ENCODE measurements at regions not wholly inside any gene's neighbourhood (a gene's known extent, or its start where the extent isn't known, plus 50 kb on each side); places are given as distances from the start of the nearest gene placed in this dataset.

DNA sequence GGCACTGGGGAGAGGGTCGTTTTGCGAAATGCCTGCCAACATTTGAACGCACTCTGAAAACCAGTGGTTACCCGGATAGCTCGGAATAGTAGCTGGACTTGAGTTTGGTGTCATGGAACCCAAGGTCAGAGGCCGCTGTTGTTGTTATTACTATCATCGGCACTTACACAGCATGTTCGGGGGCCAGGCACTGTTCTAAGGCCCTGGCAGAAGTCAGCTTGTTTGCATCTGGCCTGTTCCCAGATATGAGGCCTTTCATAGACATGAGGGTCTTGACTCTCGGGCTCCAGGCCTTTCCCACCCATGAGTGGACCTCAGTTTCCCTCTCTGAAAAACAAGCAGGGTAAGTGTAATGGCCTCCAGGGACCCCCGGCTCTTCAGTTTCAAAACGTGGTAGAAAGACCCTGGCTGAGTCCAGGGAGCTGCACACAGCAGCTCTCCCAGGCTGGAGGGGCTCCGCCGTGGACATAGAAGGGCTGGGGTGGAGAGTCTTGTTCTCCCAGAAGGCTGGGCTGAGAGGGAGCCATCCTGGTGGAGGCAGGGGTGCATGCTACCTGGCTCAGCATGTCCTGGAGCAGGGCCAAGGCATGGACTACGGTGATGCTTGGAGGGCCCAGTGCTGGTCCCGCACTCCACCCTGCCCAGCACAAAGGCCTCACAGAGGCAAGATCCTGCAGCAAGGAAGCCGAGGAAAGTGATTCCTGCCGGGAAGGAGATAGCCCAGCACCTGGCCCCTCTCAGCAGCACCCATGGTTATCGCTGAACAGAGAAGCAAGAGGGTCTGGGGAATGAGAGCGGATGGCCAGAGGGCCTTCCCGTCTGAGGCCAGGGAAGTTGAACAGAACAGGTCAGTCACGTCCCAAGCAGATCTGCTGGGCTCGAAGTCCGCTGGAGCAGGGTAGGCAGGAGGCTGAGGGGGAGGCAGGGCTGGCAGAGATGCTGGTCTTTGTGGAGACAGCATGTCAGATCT lies 63.5 kb upstream of the C14orf180 start:
- TF ChIP-seq CTCF (IDR thresholded peaks at IDR 0.05; ENCODE audit: low read depth, low read length, missing input control) (no peak), TAF1 (conservative IDR thresholded peaks at IDR 0.05) (no peak), RAD21 (IDR thresholded peaks at IDR 0.05) (no peak), RXRA (IDR thresholded peaks at IDR 0.05) (no peak), HNF4A (conservative IDR thresholded peaks at IDR 0.05) (no peak), REST (IDR thresholded peaks at IDR 0.05) (no peak), FOXA1 (IDR thresholded peaks at IDR 0.05) (no peak), SP1 (IDR thresholded peaks at IDR 0.05) (no peak), YY1 (IDR thresholded peaks at IDR 0.05) (no peak), NR2F2 (IDR thresholded peaks at IDR 0.05) (no peak)
- TF ChIP-seq, protein P1, sequence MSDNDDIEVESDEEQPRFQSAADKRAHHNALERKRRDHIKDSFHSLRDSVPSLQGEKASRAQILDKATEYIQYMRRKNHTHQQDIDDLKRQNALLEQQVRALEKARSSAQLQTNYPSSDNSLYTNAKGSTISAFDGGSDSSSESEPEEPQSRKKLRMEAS (IDR thresholded peaks at IDR 0.05) = no peak
- TF ChIP-seq, protein P2, sequence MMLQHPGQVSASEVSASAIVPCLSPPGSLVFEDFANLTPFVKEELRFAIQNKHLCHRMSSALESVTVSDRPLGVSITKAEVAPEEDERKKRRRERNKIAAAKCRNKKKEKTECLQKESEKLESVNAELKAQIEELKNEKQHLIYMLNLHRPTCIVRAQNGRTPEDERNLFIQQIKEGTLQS (IDR thresholded peaks at IDR 0.05) = no peak
- TF ChIP-seq, protein P3, sequence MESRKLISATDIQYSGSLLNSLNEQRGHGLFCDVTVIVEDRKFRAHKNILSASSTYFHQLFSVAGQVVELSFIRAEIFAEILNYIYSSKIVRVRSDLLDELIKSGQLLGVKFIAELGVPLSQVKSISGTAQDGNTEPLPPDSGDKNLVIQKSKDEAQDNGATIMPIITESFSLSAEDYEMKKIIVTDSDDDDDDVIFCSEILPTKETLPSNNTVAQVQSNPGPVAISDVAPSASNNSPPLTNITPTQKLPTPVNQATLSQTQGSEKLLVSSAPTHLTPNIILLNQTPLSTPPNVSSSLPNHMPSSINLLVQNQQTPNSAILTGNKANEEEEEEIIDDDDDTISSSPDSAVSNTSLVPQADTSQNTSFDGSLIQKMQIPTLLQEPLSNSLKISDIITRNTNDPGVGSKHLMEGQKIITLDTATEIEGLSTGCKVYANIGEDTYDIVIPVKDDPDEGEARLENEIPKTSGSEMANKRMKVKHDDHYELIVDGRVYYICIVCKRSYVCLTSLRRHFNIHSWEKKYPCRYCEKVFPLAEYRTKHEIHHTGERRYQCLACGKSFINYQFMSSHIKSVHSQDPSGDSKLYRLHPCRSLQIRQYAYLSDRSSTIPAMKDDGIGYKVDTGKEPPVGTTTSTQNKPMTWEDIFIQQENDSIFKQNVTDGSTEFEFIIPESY (IDR thresholded peaks at IDR 0.05) = no peak
